ENCODE measurements at regions not wholly inside any gene's neighbourhood (a gene's known extent, or its start where the extent isn't known, plus 50 kb on each side); places are given as distances from the start of the nearest gene placed in this dataset.

GRCh38 chr2:120976501-120977307 is 241.0 kb downstream of the GLI2 start:
- H3K9me3 Mint-ChIP-seq (ENCODE audit: low read depth) = peaks cover 4% of the 10 kb centered on the region
- H3K4me1 Mint-ChIP-seq (ENCODE audit: low read depth) = peaks cover 9% of the 10 kb centered on the region
- TF ChIP-seq, protein P1, sequence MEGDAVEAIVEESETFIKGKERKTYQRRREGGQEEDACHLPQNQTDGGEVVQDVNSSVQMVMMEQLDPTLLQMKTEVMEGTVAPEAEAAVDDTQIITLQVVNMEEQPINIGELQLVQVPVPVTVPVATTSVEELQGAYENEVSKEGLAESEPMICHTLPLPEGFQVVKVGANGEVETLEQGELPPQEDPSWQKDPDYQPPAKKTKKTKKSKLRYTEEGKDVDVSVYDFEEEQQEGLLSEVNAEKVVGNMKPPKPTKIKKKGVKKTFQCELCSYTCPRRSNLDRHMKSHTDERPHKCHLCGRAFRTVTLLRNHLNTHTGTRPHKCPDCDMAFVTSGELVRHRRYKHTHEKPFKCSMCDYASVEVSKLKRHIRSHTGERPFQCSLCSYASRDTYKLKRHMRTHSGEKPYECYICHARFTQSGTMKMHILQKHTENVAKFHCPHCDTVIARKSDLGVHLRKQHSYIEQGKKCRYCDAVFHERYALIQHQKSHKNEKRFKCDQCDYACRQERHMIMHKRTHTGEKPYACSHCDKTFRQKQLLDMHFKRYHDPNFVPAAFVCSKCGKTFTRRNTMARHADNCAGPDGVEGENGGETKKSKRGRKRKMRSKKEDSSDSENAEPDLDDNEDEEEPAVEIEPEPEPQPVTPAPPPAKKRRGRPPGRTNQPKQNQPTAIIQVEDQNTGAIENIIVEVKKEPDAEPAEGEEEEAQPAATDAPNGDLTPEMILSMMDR (IDR thresholded peaks at IDR 0.05; ENCODE audit: unreplicated experiment) = no peak
- H3K4me3 Mint-ChIP-seq (ENCODE audit: low read depth) = no peak overlapping the region
- no peak for DNase-seq (ENCODE audit: low spot score, unreplicated experiment)
- H3K27me3 Mint-ChIP-seq = peaks cover 76% of the 10 kb centered on the region
- H3K36me3 Mint-ChIP-seq (ENCODE audit: insufficient read depth) = no peaks in the 10 kb centered on the region
- H3K27ac Mint-ChIP-seq = no peak overlapping the region

- H3K9me3 Mint-ChIP-seq (ENCODE audit: low read depth) = peaks cover 4% of the 10 kb centered on the region
- H3K4me1 Mint-ChIP-seq (ENCODE audit: low read depth) = peaks cover 9% of the 10 kb centered on the region
- H3K27me3 Mint-ChIP-seq = peaks cover 80% of the 10 kb centered on the region
- H3K4me3 Mint-ChIP-seq (ENCODE audit: low read depth) = no peak overlapping the region
- TF ChIP-seq, protein P1 (IDR thresholded peaks at IDR 0.05; ENCODE audit: unreplicated experiment) = no peak
- H3K36me3 Mint-ChIP-seq (ENCODE audit: insufficient read depth) = no peaks in the 10 kb centered on the region
- DNase-seq (ENCODE audit: low spot score, unreplicated experiment) = no peak
- no peak overlapping the region for H3K27ac Mint-ChIP-seq
These were observed 242.1 kb downstream of the GLI2 start for GRCh38 chr2:120977582-120978358.

- Mint-ChIP-seq H3K9me3 (ENCODE audit: low read depth) (peaks cover 4% of the 10 kb centered on the region), H3K4me1 (ENCODE audit: low read depth) (peaks cover 9% of the 10 kb centered on the region), H3K36me3 (ENCODE audit: insufficient read depth) (no peaks in the 10 kb centered on the region), H3K27ac (no peak overlapping the region), H3K27me3 (peaks cover 80% of the 10 kb centered on the region), H3K4me3 (ENCODE audit: low read depth) (no peak overlapping the region)
- DNase-seq (ENCODE audit: low spot score, unreplicated experiment) = no peak
- TF ChIP-seq, protein P1 (IDR thresholded peaks at IDR 0.05; ENCODE audit: unreplicated experiment) = no peak
These were observed 242.8 kb downstream of the GLI2 start for GRCh38 chr2:120978359-120979050.

- Mint-ChIP-seq H3K4me3 (ENCODE audit: low read depth) (no peak overlapping the region), H3K4me1 (ENCODE audit: low read depth) (peaks cover 9% of the 10 kb centered on the region), H3K9me3 (ENCODE audit: low read depth) (peaks cover 4% of the 10 kb centered on the region), H3K36me3 (ENCODE audit: insufficient read depth) (no peaks in the 10 kb centered on the region), H3K27ac (no peak overlapping the region), H3K27me3 (peaks cover 80% of the 10 kb centered on the region)
- TF ChIP-seq, protein P1 (IDR thresholded peaks at IDR 0.05; ENCODE audit: unreplicated experiment) = no peak
- DNase-seq (ENCODE audit: low spot score, unreplicated experiment) = no peak
These were observed 243.7 kb downstream of the GLI2 start for GRCh38 chr2:120979398-120979797.

- DNase-seq (ENCODE audit: low spot score, unreplicated experiment) = no peak
- Mint-ChIP-seq H3K4me3 (ENCODE audit: low read depth) (no peak overlapping the region), H3K27ac (no peak overlapping the region), H3K4me1 (ENCODE audit: low read depth) (peaks cover 9% of the 10 kb centered on the region), H3K36me3 (ENCODE audit: insufficient read depth) (no peaks in the 10 kb centered on the region), H3K9me3 (ENCODE audit: low read depth) (peaks cover 4% of the 10 kb centered on the region), H3K27me3 (peaks cover 77% of the 10 kb centered on the region)
- TF ChIP-seq, protein P1 (IDR thresholded peaks at IDR 0.05; ENCODE audit: unreplicated experiment) = no peak
These were observed 244.3 kb downstream of the GLI2 start for GRCh38 chr2:120979921-120980320.
